Stimulated activated naive CD4-positive, alpha-beta T cell (primary cell): ENCODE measurements at regions not wholly inside any gene's neighbourhood (a gene's known extent, or its start where the extent isn't known, plus 50 kb on each side); places are given as distances from the start of the nearest gene placed in this dataset.

Source experiments
- DNase-seq, 6 experiments: peaks; one replicate each; lab custom pipeline; 2025; lab: John Stamatoyannopoulos, UW

- no peak for DNase-seq
Observed at GRCh38 chr13:111844222-111844671, 222.7 kb upstream of the SOX1 start.

- no peak for DNase-seq
Observed at GRCh38 chr13:111844682-111845081, 222.3 kb upstream of the SOX1 start.

GRCh38 chr13:111845621-111846351 lies 221.2 kb upstream of the SOX1 start:
- no peak for DNase-seq

- no peak for DNase-seq
Observed at GRCh38 chr13:111846391-111847159, 220.4 kb upstream of the SOX1 start.

- no peak for DNase-seq
Observed at GRCh38 chr13:111847964-111848363, 219.0 kb upstream of the SOX1 start.

- DNase-seq = no peak
Observed at GRCh38 chr13:111850458-111850857, 216.5 kb upstream of the SOX1 start.

- no peak for DNase-seq
Observed at GRCh38 chr13:111850976-111851375, 216.0 kb upstream of the SOX1 start.

- no peak for DNase-seq
Observed at GRCh38 chr13:111852725-111853518, 214.0 kb upstream of the SOX1 start.

GRCh38 chr13:111853721-111854120 lies 213.2 kb upstream of the SOX1 start:
- no peak for DNase-seq

- no peak for DNase-seq
Observed at GRCh38 chr13:111854403-111854802, 212.5 kb upstream of the SOX1 start.

- no peak for DNase-seq
Observed at GRCh38 chr13:111855191-111855590, 211.8 kb upstream of the SOX1 start.

GRCh38 chr13:111855786-111856185 lies 211.2 kb upstream of the SOX1 start:
- no peak for DNase-seq

- no peak for DNase-seq
Observed at GRCh38 chr13:111856571-111856970, 210.4 kb upstream of the SOX1 start.

- no peak for DNase-seq
Observed at GRCh38 chr13:111857336-111857735, 209.6 kb upstream of the SOX1 start.

- DNase-seq = no peak
Observed at GRCh38 chr13:111857846-111858560, 208.9 kb upstream of the SOX1 start.

- DNase-seq = no peak
Observed at GRCh38 chr13:111858571-111858970, 208.4 kb upstream of the SOX1 start.

- no peak for DNase-seq
Observed at GRCh38 chr13:111859354-111860230, 207.4 kb upstream of the SOX1 start.

GRCh38 chr13:111860231-111860552 lies 206.8 kb upstream of the SOX1 start:
- DNase-seq = no peak

GRCh38 chr13:111861319-111861718 lies 205.6 kb upstream of the SOX1 start:
- DNase-seq = no peak

GRCh38 chr13:111861766-111862366 lies 205.1 kb upstream of the SOX1 start:
- no peak for DNase-seq
